HAP-1 (cell line): ENCODE measurements at regions not wholly inside any gene's neighbourhood (a gene's known extent, or its start where the extent isn't known, plus 50 kb on each side); places are given as distances from the start of the nearest gene placed in this dataset.

ENCODE experiments used
- DNase-seq, 2 experiments: peaks; one replicate each; pipeline ENCODE4 v3.0.0-alpha.2; 2016 to 2020; ENCODE audit warnings: low spot score in 2 of 2
- H3K27me3 ChIP-seq: fragments of 250-450 bp; sonication (Bioruptor Pico); 2 replicates; pipeline ENCODE4 v1.5.1; 2020; ENCODE audit warnings: low read depth, mild to moderate bottlenecking, moderate library complexity
- H3K36me3 ChIP-seq: fragments of 250-450 bp; sonication (Bioruptor Pico); replicated peaks from 2 replicates; pipeline ENCODE4 v1.5.1; 2020; ENCODE audit warnings: mild to moderate bottlenecking
- H3K4me1 ChIP-seq: fragments of 250-450 bp; sonication (Bioruptor Pico); 2 replicates; pipeline ENCODE4 v1.5.1; 2020; ENCODE audit warnings: mild to moderate bottlenecking
- H3K4me3 ChIP-seq: fragments of 250-450 bp; sonication (Bioruptor Pico); 2 replicates; pipeline ENCODE4 v1.5.1; 2020; ENCODE audit warnings: mild to moderate bottlenecking, moderate library complexity
- H3K9me3 ChIP-seq: fragments of 250-450 bp; sonication (Bioruptor Pico); 2 replicates; pipeline ENCODE4 v1.5.1; 2020; ENCODE audit warnings: mild to moderate bottlenecking, moderate library complexity
- in situ Hi-C: fragments of 300-500 bp; cut with MboI; formaldehyde crosslinking; loops from 3 replicates; pipeline ENCODE4 v1.14.3; 2020; ENCODE audit warnings: low sequenced_read_pairs, inconsistent platforms, mixed read lengths

GRCh38 chr2:18430996-18431748 lies 129.3 kb downstream of the RDH14 start:
- H3K4me3 ChIP-seq: no peak overlapping the region
- peaks cover 3% of the 10 kb centered on the region; the same call in 1 of the 2 replicates for H3K4me1 ChIP-seq
- in situ Hi-C loops: loop anchor here (10.0 kb wide), 1 partner anchor 1434 kb away; no protein-coding TSS in a partner anchor
- no peaks in the 10 kb centered on the region for H3K27me3 ChIP-seq
- H3K36me3 ChIP-seq: no peaks in the 10 kb centered on the region
- peak in 1 of 2 experiments; percentile 6 for DNase-seq
- no peaks in the 10 kb centered on the region for H3K9me3 ChIP-seq

- no peaks in the 10 kb centered on the region for H3K9me3 ChIP-seq
- H3K4me3 ChIP-seq: no peak overlapping the region
- in situ Hi-C loops: no loop called here
- peaks cover 3% of the 10 kb centered on the region; the same call in 1 of the 2 replicates for H3K4me1 ChIP-seq
- H3K27me3 ChIP-seq: no peaks in the 10 kb centered on the region
- no peaks in the 10 kb centered on the region for H3K36me3 ChIP-seq
- DNase-seq: no peak
Observed at GRCh38 chr2:18428516-18428915, 131.9 kb downstream of the RDH14 start.

GRCh38 chr2:18427762-18428161 lies 132.7 kb downstream of the RDH14 start:
- no peak for DNase-seq
- in situ Hi-C loops: no loop called here
- H3K9me3 ChIP-seq: no peaks in the 10 kb centered on the region
- H3K36me3 ChIP-seq: no peaks in the 10 kb centered on the region
- peaks cover 3% of the 10 kb centered on the region; the same call in 1 of the 2 replicates for H3K4me1 ChIP-seq
- no peaks in the 10 kb centered on the region for H3K27me3 ChIP-seq
- no peak overlapping the region for H3K4me3 ChIP-seq

DNA sequence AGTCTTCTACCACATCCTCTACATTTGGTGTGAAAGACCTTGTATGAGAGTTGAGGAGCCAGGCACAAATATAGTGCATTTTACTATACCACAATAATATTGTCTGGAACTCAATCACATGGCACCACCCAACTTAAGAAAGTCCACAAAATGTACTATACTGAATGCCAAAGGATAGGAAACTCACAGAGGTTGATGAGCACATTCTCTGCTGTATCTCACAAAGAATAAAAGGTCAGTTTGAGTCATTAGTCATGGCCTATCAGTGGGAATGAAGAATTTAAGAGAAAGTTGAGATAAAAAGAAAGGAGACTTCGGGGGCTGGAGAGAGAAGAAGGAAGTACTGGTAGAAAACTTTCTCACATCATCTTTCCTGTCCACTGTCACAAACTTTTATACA lies 134.3 kb downstream of the RDH14 start:
- no peaks in the 10 kb centered on the region for H3K36me3 ChIP-seq
- in situ Hi-C loops: no loop called here

GRCh38 chr2:18425210-18425703 lies 135.2 kb downstream of the RDH14 start:
- DNase-seq: no peak
- H3K9me3 ChIP-seq: no peaks in the 10 kb centered on the region
- H3K4me1 ChIP-seq: no peaks in the 10 kb centered on the region
- H3K36me3 ChIP-seq: no peaks in the 10 kb centered on the region
- no peaks in the 10 kb centered on the region for H3K27me3 ChIP-seq
- H3K4me3 ChIP-seq: no peak overlapping the region
- in situ Hi-C loops: no loop called here

More for the DNA sequence above, 134.3 kb downstream of the RDH14 start:
- Histone ChIP-seq H3K9me3 (no peaks in the 10 kb centered on the region), H3K27me3 (no peaks in the 10 kb centered on the region), H3K4me3 (no peak overlapping the region), H3K4me1 (peaks cover 2% of the 10 kb centered on the region; the same call in 1 of the 2 replicates)
- DNase-seq: no peak

- Histone ChIP-seq H3K9me3 (no peaks in the 10 kb centered on the region), H3K27me3 (no peaks in the 10 kb centered on the region), H3K4me3 (no peak overlapping the region), H3K36me3 (no peaks in the 10 kb centered on the region), H3K4me1 (no peaks in the 10 kb centered on the region)
- no peak for DNase-seq
- in situ Hi-C loops: no loop called here
Observed at GRCh38 chr2:18423636-18424035, 136.8 kb downstream of the RDH14 start.

DNA sequence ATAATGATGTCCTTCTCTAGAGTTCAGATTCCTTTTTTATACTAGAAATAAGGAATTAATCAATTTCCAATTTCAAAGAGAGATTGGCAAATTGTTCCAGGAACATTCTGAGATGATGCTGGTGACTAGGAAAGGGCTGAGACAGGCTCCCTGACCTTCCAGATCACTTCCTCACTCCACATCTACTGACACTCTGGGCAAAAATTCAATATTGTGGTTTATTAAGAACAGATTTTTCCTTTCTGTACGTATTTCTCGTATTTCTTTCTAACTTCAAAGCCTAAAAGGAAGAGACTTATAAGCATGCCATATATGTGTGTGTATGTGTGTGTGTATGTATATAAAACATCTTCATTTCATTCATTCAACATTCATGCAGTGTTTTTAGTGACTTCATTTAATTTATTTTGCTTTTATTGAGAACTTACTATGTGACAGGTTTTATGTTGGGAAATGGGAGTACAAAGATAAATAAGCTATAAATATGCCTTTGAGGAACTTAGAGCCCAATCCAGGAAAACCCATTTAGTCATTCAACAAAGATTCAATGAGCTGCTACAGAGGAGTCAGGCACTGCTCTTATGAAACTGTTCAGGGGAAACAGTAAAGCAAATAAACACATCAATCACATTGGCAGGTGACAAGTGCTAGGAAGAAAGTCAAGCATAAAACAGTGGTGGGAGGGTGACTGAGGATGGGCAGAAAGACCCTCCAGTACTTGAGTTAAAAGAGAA lies 137.9 kb downstream of the RDH14 start:
- no peak for DNase-seq
- H3K4me1 ChIP-seq: no peaks in the 10 kb centered on the region
- no peaks in the 10 kb centered on the region for H3K27me3 ChIP-seq
- H3K9me3 ChIP-seq: no peaks in the 10 kb centered on the region
- no peaks in the 10 kb centered on the region for H3K36me3 ChIP-seq
- in situ Hi-C loops: no loop called here
- H3K4me3 ChIP-seq: no peak overlapping the region

GRCh38 chr2:18413676-18414396 lies 146.6 kb downstream of the RDH14 start:
- no peaks in the 10 kb centered on the region for H3K27me3 ChIP-seq
- in situ Hi-C loops: no loop called here
- no peaks in the 10 kb centered on the region for H3K36me3 ChIP-seq
- H3K4me1 ChIP-seq: no peaks in the 10 kb centered on the region
- DNase-seq: no peak
- no peak overlapping the region for H3K4me3 ChIP-seq
- no peaks in the 10 kb centered on the region for H3K9me3 ChIP-seq

- no peak for DNase-seq
- H3K4me3 ChIP-seq: no peak overlapping the region
- H3K9me3 ChIP-seq: no peaks in the 10 kb centered on the region
- H3K36me3 ChIP-seq: no peaks in the 10 kb centered on the region
- no peaks in the 10 kb centered on the region for H3K4me1 ChIP-seq
- H3K27me3 ChIP-seq: no peaks in the 10 kb centered on the region
- in situ Hi-C loops: no loop called here
Observed at GRCh38 chr2:18412980-18413675, 147.3 kb downstream of the RDH14 start.

DNA sequence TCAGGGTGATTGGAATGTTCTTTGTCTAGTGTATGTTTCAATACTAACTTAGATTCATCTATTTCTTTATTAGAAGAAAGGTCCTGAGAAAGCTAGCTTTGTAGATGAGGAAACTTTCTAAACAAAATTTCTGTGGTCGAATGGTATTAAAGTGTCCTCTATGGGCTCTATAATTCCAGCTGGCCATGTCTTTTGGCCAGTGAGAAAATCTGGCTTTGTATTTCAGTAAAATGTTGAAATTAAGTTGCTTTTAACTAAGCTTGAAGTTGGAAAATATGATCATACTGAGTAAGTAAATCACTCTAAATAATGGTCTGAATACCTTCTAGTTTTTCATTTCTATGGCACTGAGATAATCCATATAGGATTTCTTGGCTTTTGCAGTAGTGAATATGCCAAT lies 148.8 kb downstream of the RDH14 start:
- in situ Hi-C loops: no loop called here
- no peak overlapping the region for H3K4me3 ChIP-seq
- no peaks in the 10 kb centered on the region for H3K4me1 ChIP-seq
- H3K36me3 ChIP-seq: no peaks in the 10 kb centered on the region
- H3K9me3 ChIP-seq: no peaks in the 10 kb centered on the region
- no peaks in the 10 kb centered on the region for H3K27me3 ChIP-seq
- DNase-seq: no peak

- Histone ChIP-seq H3K36me3 (no peaks in the 10 kb centered on the region), H3K27me3 (no peaks in the 10 kb centered on the region), H3K9me3 (no peaks in the 10 kb centered on the region), H3K4me3 (no peak overlapping the region), H3K4me1 (no peaks in the 10 kb centered on the region)
- no peak for DNase-seq
- in situ Hi-C loops: no loop called here
Observed at GRCh38 chr2:18410543-18410942, 149.9 kb downstream of the RDH14 start.

DNA sequence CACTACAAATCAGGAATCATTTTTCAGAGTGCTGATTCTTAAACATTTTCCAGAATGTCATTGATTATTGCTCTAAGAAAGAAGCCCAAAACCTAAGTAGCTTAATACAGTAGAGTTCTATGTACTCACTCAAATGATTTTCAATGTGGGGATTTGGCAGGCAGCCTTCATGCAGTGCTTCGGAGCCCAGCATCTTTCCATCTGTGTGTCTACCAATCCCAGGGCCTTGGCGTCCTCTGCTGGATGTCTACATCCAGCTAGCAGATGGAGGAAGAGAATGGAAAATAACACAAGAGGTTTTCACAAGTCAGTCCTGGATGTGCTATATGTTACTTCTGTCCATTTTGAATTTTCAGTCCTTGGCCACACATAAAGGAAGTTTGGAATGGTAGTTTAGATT lies 151.8 kb downstream of the RDH14 start:
- no peak for DNase-seq
- Histone ChIP-seq H3K36me3 (no peaks in the 10 kb centered on the region), H3K27me3 (no peaks in the 10 kb centered on the region), H3K9me3 (no peaks in the 10 kb centered on the region), H3K4me3 (no peak overlapping the region), H3K4me1 (no peaks in the 10 kb centered on the region)
- in situ Hi-C loops: no loop called here

DNA sequence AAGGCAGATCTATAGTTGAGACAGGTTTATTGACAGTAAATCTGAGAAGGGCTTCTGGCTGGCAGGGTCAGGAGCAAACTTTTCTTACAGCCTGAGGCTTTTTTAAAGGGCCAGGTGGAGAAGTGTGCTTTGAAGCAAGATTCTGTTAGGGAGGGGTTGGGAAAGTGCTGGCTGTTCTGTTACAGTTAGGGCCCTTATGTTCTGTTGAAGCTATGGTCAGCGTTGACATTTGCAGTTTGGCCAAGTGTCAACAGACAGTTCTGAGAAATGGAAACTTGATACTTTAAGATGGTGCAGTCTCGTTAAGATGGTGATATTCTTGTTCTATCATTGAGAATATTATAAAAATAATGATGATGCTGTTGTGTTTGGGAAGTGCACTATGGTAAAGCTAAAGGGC lies 154.2 kb downstream of the RDH14 start:
- H3K9me3 ChIP-seq: no peaks in the 10 kb centered on the region
- no peak for DNase-seq
- no peaks in the 10 kb centered on the region for H3K36me3 ChIP-seq
- no peaks in the 10 kb centered on the region for H3K4me1 ChIP-seq
- H3K4me3 ChIP-seq: no peak overlapping the region
- in situ Hi-C loops: no loop called here
- H3K27me3 ChIP-seq: no peaks in the 10 kb centered on the region
